ENCODE measurements at regions not wholly inside any gene's neighbourhood (a gene's known extent, or its start where the extent isn't known, plus 50 kb on each side); places are given as distances from the start of the nearest gene placed in this dataset.
A peak's percentile ranks its signal among the peaks of the same experiment; 100 is the strongest.

GRCh38 chr4:69025191-69025998 lies 70.9 kb upstream of the UGT2B7 start:
- TF ChIP-seq CTCF (conservative IDR thresholded peaks at IDR 0.05; ENCODE audit: low read depth in 2 of 2), result peak; percentile 69 to 93
- TF ChIP-seq CREB1 (CRISPR knock-in tag; IDR thresholded peaks at IDR 0.05; ENCODE audit: low read depth), result no peak
- TF ChIP-seq EZH2phosphoT487 (IDR thresholded peaks at IDR 0.05; ENCODE audit: unreplicated experiment), result no peak
- no peak for TF ChIP-seq EZH2 (IDR thresholded peaks at IDR 0.05; ENCODE audit: low read depth, unreplicated experiment)
- TF ChIP-seq REST (IDR thresholded peaks at IDR 0.05; ENCODE audit: unreplicated experiment), result no peak
- TF ChIP-seq POLR2AphosphoS5 (IDR thresholded peaks at IDR 0.05; ENCODE audit: low read depth), result no peak
- TF ChIP-seq ZNF331 (CRISPR knock-in tag; IDR thresholded peaks at IDR 0.05; ENCODE audit: low read depth), result no peak
- TF ChIP-seq STAT1 (IDR thresholded peaks at IDR 0.05; ENCODE audit: unreplicated experiment), result no peak

All from GM23338 (cell line).